Immature natural killer cell (primary cell): ENCODE measurements at regions not wholly inside any gene's neighbourhood (a gene's known extent, or its start where the extent isn't known, plus 50 kb on each side); places are given as distances from the start of the nearest gene placed in this dataset.

Experiments
- DNase-seq, 3 donors: peaks; one replicate each; pipeline ENCODE4 v3.0.0; 2022; ENCODE audit warnings: mixed read lengths in 1 of 3
- H3K27ac Mint-ChIP-seq, 6 donors: one replicate each; pipeline ENCODE4 v1.8.0; 2020; ENCODE audit warnings: mixed read lengths in 6 of 6, mild to moderate bottlenecking in 5 of 6, inconsistent platforms in 4 of 6, moderate library complexity in 3 of 6
- H3K27me3 Mint-ChIP-seq, 3 donors: one replicate each; pipeline ENCODE4 v1.8.0; 2020 to 2021; ENCODE audit warnings: low read depth in 3 of 3, mild to moderate bottlenecking in 3 of 3, mixed read lengths in 3 of 3, moderate library complexity in 3 of 3, inconsistent platforms in 1 of 3
- H3K36me3 Mint-ChIP-seq, 3 donors: one replicate each; pipeline ENCODE4 v1.8.0; 2020; ENCODE audit warnings: mixed read lengths in 3 of 3, inconsistent platforms in 2 of 3, mild to moderate bottlenecking in 2 of 3
- H3K4me1 Mint-ChIP-seq, 2 donors: one replicate each; pipeline ENCODE4 v1.8.0; 2020; ENCODE audit warnings: inconsistent platforms in 2 of 2, mild to moderate bottlenecking in 2 of 2, mixed read lengths in 2 of 2, moderate library complexity in 1 of 2
- H3K4me3 Mint-ChIP-seq, 5 donors: one replicate each; pipeline ENCODE4 v1.8.0; 2020; ENCODE audit warnings: mild to moderate bottlenecking in 5 of 5, mixed read lengths in 5 of 5, inconsistent platforms in 3 of 5, moderate library complexity in 3 of 5
- H3K9me3 Mint-ChIP-seq, 6 donors: one replicate each; pipeline ENCODE4 v1.8.0; 2020; ENCODE audit warnings: mild to moderate bottlenecking in 6 of 6, mixed read lengths in 6 of 6, inconsistent platforms in 4 of 6, moderate library complexity in 3 of 6

- DNase-seq = no peak
- peaks cover 0 to 3% (median 0%) of the 10 kb centered on the region in 3 donors for H3K36me3 Mint-ChIP-seq
- H3K4me1 Mint-ChIP-seq = no peaks in the 10 kb centered on the region
- H3K9me3 Mint-ChIP-seq = peaks cover 2 to 31% (median 16%) of the 10 kb centered on the region in 6 donors
- H3K4me3 Mint-ChIP-seq = no peak overlapping the region
- peaks cover 0 to 2% (median 0%) of the 10 kb centered on the region in 3 donors for H3K27me3 Mint-ChIP-seq
- H3K27ac Mint-ChIP-seq = no peak overlapping the region
These were observed 247.5 kb downstream of the GABRG1 start for GRCh38 chr4:45876235-45876890.

- Mint-ChIP-seq H3K9me3 (peaks cover 8 to 42% (median 17%) of the 10 kb centered on the region in 6 donors), H3K27me3 (no peaks in the 10 kb centered on the region), H3K27ac (no peak overlapping the region), H3K36me3 (peaks cover 0 to 4% (median 0%) of the 10 kb centered on the region in 3 donors), H3K4me1 (no peaks in the 10 kb centered on the region), H3K4me3 (no peak overlapping the region)
- DNase-seq = no peak
These were observed 254.7 kb downstream of the GABRG1 start for GRCh38 chr4:45869184-45869583.

GRCh38 chr4:45865781-45866180, 258.1 kb downstream of the GABRG1 start:
- DNase-seq = no peak
- Mint-ChIP-seq H3K4me1 (no peaks in the 10 kb centered on the region), H3K4me3 (no peak overlapping the region), H3K27ac (no peak overlapping the region), H3K36me3 (peaks cover 0 to 4% (median 0%) of the 10 kb centered on the region in 3 donors), H3K9me3 (peaks cover 5 to 42% (median 18%) of the 10 kb centered on the region in 6 donors), H3K27me3 (no peaks in the 10 kb centered on the region)

GRCh38 chr4:45855857-45856256, 268.0 kb downstream of the GABRG1 start:
- no peak overlapping the region for H3K27ac Mint-ChIP-seq
- H3K4me1 Mint-ChIP-seq = no peaks in the 10 kb centered on the region
- H3K4me3 Mint-ChIP-seq = no peak overlapping the region
- peaks cover 18 to 60% (median 29%) of the 10 kb centered on the region in 6 donors for H3K9me3 Mint-ChIP-seq
- H3K27me3 Mint-ChIP-seq = no peaks in the 10 kb centered on the region
- H3K36me3 Mint-ChIP-seq = no peaks in the 10 kb centered on the region
- DNase-seq = no peak

GRCh38 chr4:45846016-45846415, 277.8 kb downstream of the GABRG1 start:
- peaks cover 6 to 36% (median 24%) of the 10 kb centered on the region in 6 donors for H3K9me3 Mint-ChIP-seq
- H3K4me1 Mint-ChIP-seq = no peaks in the 10 kb centered on the region
- peaks cover 0 to 2% (median 2%) of the 10 kb centered on the region in 3 donors for H3K27me3 Mint-ChIP-seq
- no peak overlapping the region for H3K27ac Mint-ChIP-seq
- no peak overlapping the region for H3K4me3 Mint-ChIP-seq
- H3K36me3 Mint-ChIP-seq = no peaks in the 10 kb centered on the region
- no peak for DNase-seq

GRCh38 chr4:45841791-45842190, 282.1 kb downstream of the GABRG1 start:
- Mint-ChIP-seq H3K4me3 (no peak overlapping the region), H3K4me1 (no peaks in the 10 kb centered on the region), H3K9me3 (peaks cover 7 to 28% (median 16%) of the 10 kb centered on the region in 6 donors), H3K36me3 (no peaks in the 10 kb centered on the region), H3K27ac (no peak overlapping the region), H3K27me3 (peaks cover 0 to 2% (median 2%) of the 10 kb centered on the region in 3 donors)
- DNase-seq = no peak

GRCh38 chr4:45831692-45832091, 292.2 kb downstream of the GABRG1 start:
- Mint-ChIP-seq H3K27ac (no peak overlapping the region), H3K36me3 (no peaks in the 10 kb centered on the region), H3K4me3 (no peak overlapping the region), H3K4me1 (no peaks in the 10 kb centered on the region), H3K27me3 (no peaks in the 10 kb centered on the region), H3K9me3 (peaks cover 18 to 61% (median 41%) of the 10 kb centered on the region in 6 donors)
- DNase-seq = no peak

GRCh38 chr4:45803994-45804393, 319.9 kb downstream of the GABRG1 start:
- no peak overlapping the region for H3K27ac Mint-ChIP-seq
- peaks cover 0 to 1% (median 0%) of the 10 kb centered on the region in 3 donors for H3K27me3 Mint-ChIP-seq
- H3K4me1 Mint-ChIP-seq = no peaks in the 10 kb centered on the region
- peaks cover 6 to 27% (median 17%) of the 10 kb centered on the region in 6 donors for H3K9me3 Mint-ChIP-seq
- no peak for DNase-seq
- H3K4me3 Mint-ChIP-seq = no peak overlapping the region
- no peaks in the 10 kb centered on the region for H3K36me3 Mint-ChIP-seq

- no peak overlapping the region for H3K4me3 Mint-ChIP-seq
- H3K9me3 Mint-ChIP-seq = peaks cover 3 to 55% (median 14%) of the 10 kb centered on the region in 6 donors
- no peak for DNase-seq
- no peak overlapping the region for H3K27ac Mint-ChIP-seq
- no peaks in the 10 kb centered on the region for H3K4me1 Mint-ChIP-seq
- H3K27me3 Mint-ChIP-seq = peaks cover 0 to 2% (median 0%) of the 10 kb centered on the region in 3 donors
- no peaks in the 10 kb centered on the region for H3K36me3 Mint-ChIP-seq
These were observed 328.7 kb downstream of the GABRG1 start for GRCh38 chr4:45795135-45795534.

- H3K27ac Mint-ChIP-seq = no peak overlapping the region
- H3K4me3 Mint-ChIP-seq = no peak overlapping the region
- no peak for DNase-seq
- peaks cover 0 to 1% (median 0%) of the 10 kb centered on the region in 3 donors for H3K27me3 Mint-ChIP-seq
- H3K4me1 Mint-ChIP-seq = no peaks in the 10 kb centered on the region
- peaks cover 0 to 3% (median 0%) of the 10 kb centered on the region in 3 donors for H3K36me3 Mint-ChIP-seq
- peaks cover 11 to 56% (median 17%) of the 10 kb centered on the region in 6 donors for H3K9me3 Mint-ChIP-seq
These were observed 345.3 kb downstream of the GABRG1 start for GRCh38 chr4:45778514-45778913.

- Mint-ChIP-seq H3K27me3 (peaks cover 0 to 1% (median 0%) of the 10 kb centered on the region in 3 donors), H3K4me3 (no peak overlapping the region), H3K27ac (no peak overlapping the region), H3K36me3 (peaks cover 0 to 3% (median 0%) of the 10 kb centered on the region in 3 donors), H3K4me1 (no peaks in the 10 kb centered on the region), H3K9me3 (peaks cover 10 to 52% (median 14%) of the 10 kb centered on the region in 6 donors)
- DNase-seq = no peak
These were observed 347.7 kb downstream of the GABRG1 start for GRCh38 chr4:45776146-45776545.

- peaks cover 0 to 3% (median 0%) of the 10 kb centered on the region in 3 donors for H3K36me3 Mint-ChIP-seq
These were observed 352.9 kb downstream of the GABRG1 start for GRCh38 chr4:45770958-45771357.

GRCh38 chr4:45765521-45765920, 358.3 kb downstream of the GABRG1 start:
- Mint-ChIP-seq H3K4me1 (no peaks in the 10 kb centered on the region), H3K27ac (no peak overlapping the region), H3K27me3 (peaks cover 0 to 4% (median 2%) of the 10 kb centered on the region in 3 donors), H3K9me3 (peaks cover 2 to 50% (median 33%) of the 10 kb centered on the region in 6 donors), H3K4me3 (no peak overlapping the region), H3K36me3 (no peaks in the 10 kb centered on the region)
- no peak for DNase-seq

More at GRCh38 chr4:45770958-45771357, 352.9 kb downstream of the GABRG1 start:
- Mint-ChIP-seq H3K27me3 (peaks cover 1 to 4% (median 2%) of the 10 kb centered on the region in 3 donors), H3K4me1 (no peaks in the 10 kb centered on the region), H3K9me3 (peaks cover 4 to 38% (median 10%) of the 10 kb centered on the region in 6 donors), H3K4me3 (no peak overlapping the region), H3K27ac (no peak overlapping the region)
- no peak for DNase-seq

GRCh38 chr4:45751877-45752530, 371.9 kb downstream of the GABRG1 start:
- Mint-ChIP-seq H3K9me3 (peaks cover 6 to 34% (median 26%) of the 10 kb centered on the region in 6 donors), H3K4me1 (no peaks in the 10 kb centered on the region)

More at GRCh38 chr4:45751877-45752530, 371.9 kb downstream of the GABRG1 start:
- no peak for DNase-seq
- H3K27me3 Mint-ChIP-seq = peaks cover 0 to 2% (median 0%) of the 10 kb centered on the region in 3 donors
- H3K36me3 Mint-ChIP-seq = no peaks in the 10 kb centered on the region
- no peak overlapping the region for H3K27ac Mint-ChIP-seq
- H3K4me3 Mint-ChIP-seq = no peak overlapping the region
